Testis (tissue), 2 donors: ENCODE measurements at regions not wholly inside any gene's neighbourhood (a gene's known extent, or its start where the extent isn't known, plus 50 kb on each side); places are given as distances from the start of the nearest gene placed in this dataset.

Experiments used
- CTCF ChIP-seq, 3 experiments: fragments of 450-650 bp in 2 of 3; fragments of 200-600 bp in 1 of 3; sonication (generic) in 1 of 3; IDR thresholded peaks; one replicate each; pipeline ENCODE4 v1.5.1; 2016 to 2019; ENCODE audit warnings: antibody characterized with exemption in 3 of 3, mild to moderate bottlenecking in 2 of 3, moderate library complexity in 1 of 3
- POLR2A ChIP-seq: fragments of 450-650 bp; IDR thresholded peaks from one replicate; pipeline ENCODE4 v1.6.1; 2017; ENCODE audit warnings: antibody characterized with exemption, mild to moderate bottlenecking, moderate library complexity

- TF ChIP-seq POLR2A (no peak), CTCF (IDR thresholded peaks at IDR 0.05) (no peak)
Observed at GRCh38 chr10:90587081-90587491, 270.8 kb downstream of the HTR7 start.
